HG02642 (cell line): ENCODE measurements at regions not wholly inside any gene's neighbourhood (a gene's known extent, or its start where the extent isn't known, plus 50 kb on each side); places are given as distances from the start of the nearest gene placed in this dataset.
"Not testable (repeated sequence)": the region's sequence is repeated elsewhere in the genome, so short reads cannot be mapped to it uniquely, and the experiment has no call there.

Experiments
- ATAC-seq: cut with Tn5 transposase; IDR thresholded peaks from one replicate; pipeline ENCODE4 v1.9.1; 2021; ENCODE audit warnings: mild to moderate bottlenecking; ENCODE audit not compliant: unreplicated experiment, poor library complexity

DNA sequence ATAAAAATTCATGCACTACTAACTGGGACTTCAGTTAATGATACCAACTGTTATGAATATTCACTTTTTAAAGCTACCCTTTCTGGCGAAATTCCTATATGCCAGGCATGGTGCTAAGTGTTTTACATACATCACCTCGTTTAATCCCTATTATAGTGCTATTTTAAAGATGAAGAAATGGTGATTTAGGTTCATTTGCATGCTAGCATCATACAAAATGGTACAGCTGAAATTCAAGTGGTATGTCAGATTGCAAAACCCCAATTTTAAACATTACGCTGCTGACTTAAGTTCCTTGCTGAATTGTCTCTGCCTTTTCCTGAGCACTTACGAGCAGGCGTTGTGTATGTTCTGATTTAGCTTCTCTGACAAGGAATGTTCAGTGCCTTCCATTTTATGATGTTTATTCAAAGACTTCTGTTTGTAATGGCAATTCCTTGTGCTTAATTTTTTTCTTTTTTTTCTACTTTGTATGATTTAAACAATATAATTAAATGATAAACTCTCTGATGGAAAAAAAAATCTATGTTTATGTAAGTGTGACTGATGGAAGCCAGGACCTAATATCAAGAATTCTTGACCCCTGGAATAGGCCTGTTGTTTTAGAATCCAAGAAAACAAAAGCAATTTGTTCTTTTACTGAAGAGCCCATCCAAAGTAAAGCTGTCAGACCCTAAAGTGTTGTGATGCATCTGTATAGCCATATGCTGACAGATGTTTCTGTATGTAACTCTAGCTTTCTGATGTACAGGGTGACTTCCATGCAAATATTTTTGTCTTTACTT is 148.1 kb downstream of the PCDH7 start:
- no peak for ATAC-seq

DNA sequence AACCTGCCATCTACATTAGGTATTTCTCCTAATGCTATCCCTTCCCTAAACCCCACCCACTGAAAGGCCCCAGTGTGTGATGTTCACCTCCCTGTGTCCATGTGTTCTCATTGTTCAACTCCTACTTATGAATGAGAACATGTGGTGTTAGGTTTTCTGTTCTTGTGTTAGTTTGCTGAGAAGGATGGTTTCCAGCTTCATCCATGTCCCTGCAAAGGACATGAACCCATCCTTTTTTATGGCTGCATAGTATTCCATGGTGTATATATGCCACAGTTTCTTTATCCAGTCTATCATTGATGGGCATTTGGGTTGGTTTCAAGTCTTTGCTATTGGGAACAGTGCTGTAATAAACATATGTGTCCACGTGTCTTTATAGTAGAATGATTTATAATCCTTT is 149.2 kb downstream of the PCDH7 start:
- not testable (repeated sequence) for ATAC-seq

DNA sequence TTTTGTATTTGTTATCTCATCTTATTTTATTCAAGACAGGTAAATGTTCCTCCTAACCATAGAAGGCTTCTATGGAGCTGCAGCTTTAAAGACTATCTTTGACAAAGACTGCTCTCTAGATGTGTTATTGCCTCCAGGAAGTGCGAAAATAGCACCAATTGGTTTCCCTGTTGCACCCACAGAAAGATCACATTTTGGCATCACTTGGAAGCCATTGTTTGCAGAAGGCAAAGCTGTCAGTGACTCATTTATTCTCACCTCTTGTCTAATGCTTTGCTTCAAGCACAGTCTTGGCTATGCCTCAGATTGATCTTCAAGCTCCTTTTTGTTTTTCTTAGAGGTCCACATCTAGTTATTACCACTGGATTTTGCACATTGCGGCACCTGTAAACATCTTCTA is 150.3 kb downstream of the PCDH7 start:
- ATAC-seq, result no peak

DNA sequence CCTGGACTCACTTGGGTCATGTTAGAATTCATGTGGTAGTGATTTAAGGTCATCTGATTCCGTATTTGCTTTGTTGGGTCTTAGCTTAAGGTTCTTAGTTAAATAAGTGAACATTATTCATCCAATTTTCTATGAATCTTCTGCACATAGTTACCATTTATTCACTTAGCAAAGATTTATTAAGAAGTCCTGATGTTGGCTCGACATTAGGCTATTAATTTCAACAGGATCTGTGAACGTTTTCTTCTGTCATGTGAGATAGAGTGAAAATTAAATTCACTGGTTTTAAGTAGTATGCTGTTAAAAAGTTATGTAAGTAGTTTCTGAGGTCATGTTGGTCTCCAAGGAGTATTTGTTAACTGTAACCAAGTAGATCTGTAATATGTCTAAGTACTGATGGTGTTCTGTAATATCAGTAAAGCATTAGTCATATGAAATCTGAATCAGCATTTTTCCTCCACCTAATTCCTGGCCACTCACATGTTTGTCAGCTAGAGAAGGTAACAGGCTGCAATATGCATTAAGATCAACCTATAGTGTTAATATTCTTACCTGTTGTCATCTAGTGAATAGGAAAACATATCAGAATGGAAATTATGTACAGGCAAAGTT is 155.6 kb downstream of the PCDH7 start:
- no peak for ATAC-seq

DNA sequence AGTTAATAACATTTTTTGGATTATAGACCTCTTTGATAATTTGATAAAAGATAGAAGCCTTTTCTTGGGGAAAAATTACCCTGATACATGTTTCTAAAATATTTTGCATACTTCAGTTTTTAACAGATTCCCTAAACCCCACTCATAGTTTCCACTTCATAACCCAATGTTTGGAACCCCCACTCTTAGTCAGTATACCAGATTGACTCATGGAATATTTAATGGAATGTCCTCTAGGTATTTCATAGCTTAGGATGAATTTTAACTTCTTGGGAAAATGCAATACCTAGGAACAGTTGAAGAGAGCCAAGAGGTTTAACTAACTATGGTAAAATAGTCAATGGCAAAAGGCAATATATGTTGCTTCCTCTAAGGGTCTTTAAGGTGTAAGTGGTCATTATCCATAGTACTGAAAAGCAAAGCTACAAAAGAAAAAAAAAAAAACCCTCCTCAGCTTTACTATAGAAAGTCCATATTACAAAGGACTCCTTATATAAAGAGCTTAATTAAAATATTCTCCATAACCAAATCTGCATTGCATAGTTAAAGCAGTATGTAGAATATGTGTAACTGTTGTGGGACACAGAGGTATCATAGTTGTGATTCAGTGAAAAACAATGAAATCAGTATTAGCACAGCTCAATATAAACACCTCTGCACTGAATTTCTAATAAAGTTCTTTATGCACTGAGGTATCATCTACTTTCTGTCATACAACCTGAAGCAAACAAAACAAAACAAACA is 159.9 kb downstream of the PCDH7 start:
- ATAC-seq, result no peak

DNA sequence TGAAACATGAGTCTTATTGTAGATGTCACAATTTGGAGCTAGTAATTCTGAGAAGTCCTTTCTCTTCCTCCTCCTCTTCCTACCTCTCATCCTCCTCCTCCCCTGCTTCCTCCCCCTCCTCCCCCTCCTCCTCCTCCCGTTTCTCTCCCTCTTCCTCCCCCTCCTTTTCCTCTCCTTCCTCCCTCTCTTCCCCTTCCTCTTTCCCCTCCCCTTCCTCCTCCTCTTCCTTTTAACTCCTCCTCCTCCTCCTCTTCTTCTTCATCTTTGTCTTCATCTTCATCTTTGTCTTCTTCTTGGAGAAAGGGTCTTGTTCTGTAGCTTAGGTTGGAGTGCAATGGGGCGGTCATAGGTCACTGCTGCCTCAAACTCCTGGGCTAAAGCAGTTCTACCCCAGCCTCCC is 161.8 kb downstream of the PCDH7 start:
- no peak for ATAC-seq

DNA sequence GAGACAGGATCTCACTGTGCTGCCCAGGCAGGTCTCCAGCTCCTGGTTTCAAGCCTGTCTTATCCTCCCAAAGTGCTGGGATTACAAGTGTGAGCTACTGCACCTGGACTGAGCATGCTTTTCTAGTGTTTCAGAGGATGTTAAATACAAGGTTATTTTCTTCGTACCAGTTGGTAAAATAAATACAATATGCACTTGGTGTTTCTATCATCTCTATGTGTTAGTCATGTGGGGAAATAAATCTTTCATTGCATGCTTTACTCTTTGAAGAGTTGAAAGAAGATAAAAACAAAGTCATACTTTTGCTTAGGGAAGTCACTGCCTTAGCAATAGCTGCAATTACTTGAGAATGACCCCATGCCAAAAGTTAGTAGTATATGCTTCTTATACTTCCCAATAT is 162.3 kb downstream of the PCDH7 start:
- ATAC-seq, result no peak

DNA sequence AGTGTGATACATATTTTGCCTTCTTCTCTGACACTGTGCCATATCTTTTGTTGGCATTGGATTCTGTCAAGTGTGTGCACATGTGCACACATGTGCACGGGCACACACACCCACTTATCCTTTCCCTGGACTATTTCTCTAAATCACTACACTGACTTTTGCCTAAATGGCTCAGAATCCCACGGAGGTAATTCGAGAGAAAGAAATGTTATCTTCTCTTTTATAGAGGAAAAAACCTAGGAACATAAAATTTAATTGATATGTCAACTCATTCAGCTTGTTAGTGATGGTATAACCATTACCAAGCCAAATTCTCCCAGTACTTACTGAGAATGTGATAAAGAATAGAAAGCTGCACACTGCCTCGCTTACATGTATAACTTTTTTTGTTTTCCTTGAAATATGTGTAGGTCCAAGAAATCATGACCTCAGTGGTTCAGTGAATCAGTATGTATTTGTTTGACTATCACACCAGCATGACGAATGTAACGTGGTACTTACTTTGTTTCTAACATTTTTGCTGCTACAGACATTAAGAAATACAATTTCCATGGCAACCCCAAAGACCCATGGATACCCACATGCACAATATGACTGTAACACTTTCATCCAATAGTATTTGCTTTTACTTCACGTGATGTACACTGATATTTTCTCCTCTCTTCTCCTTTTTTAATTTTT is 163.0 kb downstream of the PCDH7 start:
- no peak for ATAC-seq

DNA sequence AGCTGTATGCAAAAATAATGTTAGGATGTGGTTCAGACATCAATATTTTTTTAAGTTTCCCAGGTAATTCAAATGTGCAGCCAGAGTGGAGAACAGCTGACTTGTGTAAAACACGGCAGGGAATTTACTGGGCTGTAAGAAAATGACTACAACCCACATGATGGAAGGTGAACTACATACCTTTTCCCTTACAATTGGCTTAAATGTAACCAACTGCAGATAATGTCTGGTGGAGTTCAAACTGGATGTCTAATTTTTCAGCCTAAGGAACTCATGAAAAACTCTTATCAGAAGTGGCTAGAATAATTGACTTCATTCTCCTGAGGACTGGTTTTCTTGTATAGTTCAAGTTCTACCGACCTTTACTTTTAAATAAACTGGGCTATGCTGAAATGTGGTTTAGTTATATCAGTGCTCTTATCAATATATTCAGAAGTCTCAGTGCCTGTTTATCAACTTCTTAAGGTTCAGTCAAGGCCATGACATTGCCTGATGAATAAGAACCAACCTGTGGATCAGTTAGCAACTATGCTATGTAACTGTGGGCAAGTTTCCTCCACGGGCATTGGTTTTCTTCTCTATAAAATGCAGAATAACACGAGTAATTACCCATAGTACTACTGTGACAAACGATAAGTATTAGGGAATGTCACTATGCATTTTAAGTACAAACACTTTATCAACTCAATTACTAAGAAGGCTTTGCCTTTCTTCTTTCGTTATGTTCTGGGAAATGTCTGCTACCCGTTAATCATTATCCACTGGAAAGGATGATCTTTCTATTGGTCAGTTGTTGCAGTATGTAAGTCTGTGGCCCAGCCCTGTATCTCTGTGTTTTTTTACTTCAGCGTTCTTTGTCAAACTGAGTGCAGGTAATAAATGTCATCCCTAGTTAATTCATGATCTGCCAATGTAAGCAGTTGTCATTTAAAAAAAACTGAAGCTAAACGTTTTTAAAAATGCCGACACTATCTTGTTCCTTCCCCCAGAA is 181.6 kb downstream of the PCDH7 start:
- no peak for ATAC-seq

DNA sequence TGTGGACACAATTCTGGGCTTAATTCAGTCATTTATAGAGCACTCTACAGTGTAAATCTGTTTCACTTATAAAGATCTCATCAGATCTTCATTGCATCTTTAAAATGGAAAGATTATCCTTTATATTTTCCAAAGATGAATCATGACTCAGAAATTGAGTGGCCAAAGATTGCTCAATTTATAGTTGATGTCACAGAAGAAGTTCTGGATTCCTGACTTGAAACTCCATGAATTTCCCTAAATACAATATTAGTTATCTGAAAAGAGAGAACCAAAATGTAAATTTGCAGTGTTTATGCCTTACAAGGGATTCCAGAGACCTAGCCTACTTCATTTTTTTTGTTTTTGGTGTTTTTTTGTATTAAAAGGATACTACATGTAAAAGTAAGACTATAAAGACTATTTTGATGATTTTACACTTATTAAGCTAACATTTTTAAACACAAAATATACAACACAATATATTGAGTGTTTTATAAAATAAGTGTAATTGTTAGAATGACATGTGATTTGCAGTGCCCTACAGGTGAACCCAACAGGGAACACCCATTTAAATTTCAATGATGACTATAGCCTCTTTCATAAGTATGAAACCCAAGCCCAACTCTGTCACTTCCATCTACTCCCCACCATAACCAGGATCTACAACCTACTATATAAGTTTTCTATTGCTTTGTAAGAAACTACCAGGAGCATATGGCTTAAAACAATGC is 183.5 kb downstream of the PCDH7 start:
- ATAC-seq, result no peak

DNA sequence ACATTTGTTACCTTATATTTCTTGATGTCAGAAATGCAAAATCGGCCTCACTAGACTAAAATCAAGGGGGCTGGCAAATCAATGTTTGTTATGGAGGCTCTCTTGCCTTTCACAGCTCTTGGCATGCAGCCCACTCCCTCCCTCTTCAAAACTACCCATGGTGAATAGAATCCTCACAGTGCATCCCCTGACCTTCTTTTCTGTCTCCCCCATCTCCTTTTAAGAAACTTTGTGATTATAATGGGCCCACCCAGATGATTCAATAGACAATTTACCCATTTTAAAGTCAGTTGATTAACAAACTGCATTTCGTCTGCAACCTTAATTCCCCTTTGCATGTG is 184.0 kb downstream of the PCDH7 start:
- no peak for ATAC-seq

DNA sequence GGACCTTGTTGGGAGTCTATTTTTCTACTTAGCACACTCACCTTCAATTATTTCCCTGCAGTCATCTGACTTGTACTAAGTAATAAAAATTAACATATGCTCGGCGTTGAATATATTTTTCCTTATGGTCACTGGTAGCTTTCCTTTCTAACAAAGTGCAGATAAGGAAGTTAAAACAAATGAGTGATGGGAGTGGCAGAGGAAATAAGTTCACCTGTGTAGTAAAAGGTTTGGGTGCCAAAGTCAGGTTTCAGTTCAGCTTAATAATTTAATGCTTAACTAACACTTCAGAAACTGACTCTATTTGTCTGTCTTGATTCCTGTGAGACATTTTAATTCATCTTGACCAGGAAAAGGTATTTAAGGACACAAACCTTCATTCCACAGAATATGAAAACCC is 184.4 kb downstream of the PCDH7 start:
- no peak for ATAC-seq

DNA sequence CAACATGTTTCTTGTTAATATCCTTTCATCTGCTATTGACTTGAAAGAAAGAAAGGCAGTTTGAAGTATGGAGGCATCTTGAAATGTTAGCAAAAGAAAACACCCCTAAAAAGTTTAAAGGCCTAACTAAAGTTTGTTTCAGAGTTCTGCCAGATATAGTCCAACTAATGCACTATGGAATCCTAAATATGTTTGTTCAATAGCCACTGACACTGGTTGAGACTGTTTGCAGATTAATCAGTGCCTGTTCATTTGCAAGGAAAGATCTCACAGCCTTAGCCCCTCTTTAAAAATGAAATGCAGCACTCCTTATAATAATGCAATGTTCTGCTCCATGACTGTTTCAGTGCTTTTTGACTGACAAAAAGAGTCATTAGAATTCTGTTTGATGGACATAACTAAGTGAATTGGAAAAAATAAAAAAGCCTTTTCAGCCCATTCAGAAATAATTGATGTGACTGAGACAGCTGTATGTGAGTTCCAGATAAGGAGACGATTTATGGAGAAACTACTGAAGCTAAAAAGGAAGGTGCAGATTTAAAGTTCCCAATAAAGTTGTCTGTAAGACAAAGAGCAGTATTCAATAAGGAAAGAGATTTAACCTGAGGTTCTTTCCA is 192.0 kb downstream of the PCDH7 start:
- ATAC-seq, result no peak

DNA sequence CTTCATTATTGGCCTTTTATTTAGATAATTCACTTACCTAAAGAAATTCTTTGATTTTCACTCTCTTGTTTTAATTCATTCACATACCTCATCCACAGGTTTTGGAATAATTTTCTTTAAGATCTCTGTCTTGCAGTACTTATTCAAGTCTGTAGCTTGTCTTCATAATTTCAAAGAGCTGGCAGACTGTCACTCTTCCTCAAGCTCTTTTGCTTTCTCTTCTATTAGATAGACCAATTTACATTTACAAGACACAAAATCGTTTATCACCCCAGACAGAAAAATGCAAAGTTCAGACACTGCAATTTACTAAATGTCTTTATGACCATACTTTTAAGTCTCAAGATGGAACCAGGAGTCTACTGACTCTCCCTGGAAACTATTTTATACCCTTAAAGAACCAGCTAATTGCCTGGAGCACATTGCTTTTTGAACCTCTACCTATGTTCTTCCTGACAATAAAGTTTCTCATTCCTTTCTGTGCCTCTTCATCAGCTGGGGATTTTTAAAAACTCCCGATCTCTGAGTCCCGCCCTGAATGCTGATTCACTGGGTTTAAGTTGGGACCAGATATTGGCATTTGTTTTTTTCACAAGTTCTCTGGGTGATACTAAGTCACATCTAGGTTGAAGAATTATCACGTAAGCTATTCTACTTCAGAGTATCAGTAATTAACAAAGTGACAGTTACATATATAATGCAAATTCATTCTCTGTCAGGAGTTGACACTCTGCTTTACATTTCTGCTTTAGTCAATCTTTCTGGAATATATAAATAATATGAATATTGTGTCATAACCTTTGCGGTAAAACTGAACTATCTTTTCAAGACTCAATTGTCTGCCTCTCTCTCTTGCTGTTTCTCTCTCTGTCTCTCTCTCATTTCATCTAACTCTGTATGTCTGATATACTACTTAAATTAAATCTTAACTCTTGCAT is 196.4 kb downstream of the PCDH7 start:
- ATAC-seq, result no peak

DNA sequence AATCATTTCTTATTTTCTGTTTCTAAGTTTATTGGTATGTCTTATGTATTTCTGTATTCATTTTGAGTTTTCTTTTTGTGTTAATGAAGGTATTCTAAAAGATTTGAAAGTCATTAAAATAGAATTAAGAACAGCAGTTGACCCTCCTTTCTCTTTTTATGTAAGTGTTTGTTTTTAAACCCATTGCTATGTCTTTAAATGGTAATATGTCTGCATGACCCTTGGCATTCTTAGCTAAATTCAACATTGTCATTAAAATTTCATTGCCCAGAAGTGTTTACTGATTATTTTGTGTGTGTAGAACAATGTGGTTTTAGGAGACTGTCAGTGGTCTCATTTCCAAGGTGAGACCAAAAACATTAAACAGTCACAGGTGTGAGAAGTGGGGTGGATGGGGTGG is 197.8 kb downstream of the PCDH7 start:
- ATAC-seq, result no peak

DNA sequence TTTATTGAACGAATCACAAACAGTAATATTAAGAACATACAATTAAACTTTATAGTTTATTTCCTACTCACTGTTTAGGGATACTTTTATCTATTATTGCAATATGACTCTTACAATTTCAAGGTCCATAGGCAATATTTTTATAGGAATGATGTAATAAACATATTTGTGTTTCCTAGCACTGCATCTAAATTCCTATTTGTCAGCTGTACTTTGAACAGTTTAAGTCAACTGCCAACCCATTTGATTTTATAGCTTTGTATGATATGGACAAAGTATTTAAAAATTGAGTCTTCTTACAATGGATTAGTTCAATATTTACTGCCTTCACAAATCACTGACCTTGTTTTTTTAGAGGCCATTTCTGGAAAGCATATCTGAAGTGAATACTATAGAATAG is 199.3 kb downstream of the PCDH7 start:
- ATAC-seq, result no peak

DNA sequence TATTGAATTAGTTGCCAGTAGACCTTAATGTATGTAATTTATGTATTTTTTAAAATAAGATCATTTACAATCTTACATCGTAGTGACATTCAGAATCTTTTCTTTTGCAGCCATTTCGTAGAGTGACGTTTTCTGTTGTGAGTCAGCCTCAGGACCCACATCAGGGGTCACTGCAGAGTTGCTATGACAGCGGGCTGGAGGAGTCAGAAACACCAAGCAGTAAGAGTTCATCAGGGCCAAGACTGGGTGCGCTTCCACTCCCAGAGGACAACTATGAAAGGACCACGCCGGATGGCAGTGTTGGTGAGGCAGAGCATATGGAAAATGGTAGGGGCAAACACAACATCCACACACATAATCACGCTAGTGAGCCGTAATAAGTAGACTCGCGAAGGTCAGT is 199.9 kb downstream of the PCDH7 start:
- ATAC-seq, result no peak

DNA sequence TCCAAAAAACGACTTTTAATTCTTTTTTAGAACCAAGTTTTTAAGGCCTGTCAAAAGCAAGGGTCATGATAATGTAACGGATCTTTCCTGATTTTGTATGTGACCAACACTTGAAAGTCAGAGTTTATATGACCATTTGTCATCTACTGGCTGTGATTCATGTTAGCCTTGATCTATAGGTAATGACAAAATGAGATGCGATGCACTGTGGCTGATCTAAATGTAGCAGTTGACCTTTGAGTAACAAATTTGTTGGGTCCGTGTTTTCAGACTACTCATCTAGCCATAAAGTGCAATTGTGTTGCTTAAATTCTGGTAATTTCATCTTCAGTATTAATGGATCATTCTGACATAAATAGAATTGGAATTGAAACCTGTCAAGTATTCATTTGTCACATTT is 202.5 kb downstream of the PCDH7 start:
- no peak for ATAC-seq
